Right renal cortex interstitium (tissue), 3 donors: ENCODE measurements at regions not wholly inside any gene's neighbourhood (a gene's known extent, or its start where the extent isn't known, plus 50 kb on each side); places are given as distances from the start of the nearest gene placed in this dataset.
"Not testable (repeated sequence)": the region's sequence is repeated elsewhere in the genome, so short reads cannot be mapped to it uniquely, and the experiment has no call there.

Experiments used
- DNase-seq, 3 donors: peaks; one replicate each; pipeline ENCODE4 v3.0.0-alpha.2; 2013; ENCODE audit warnings: low read depth in 3 of 3, low spot score in 2 of 3

DNA sequence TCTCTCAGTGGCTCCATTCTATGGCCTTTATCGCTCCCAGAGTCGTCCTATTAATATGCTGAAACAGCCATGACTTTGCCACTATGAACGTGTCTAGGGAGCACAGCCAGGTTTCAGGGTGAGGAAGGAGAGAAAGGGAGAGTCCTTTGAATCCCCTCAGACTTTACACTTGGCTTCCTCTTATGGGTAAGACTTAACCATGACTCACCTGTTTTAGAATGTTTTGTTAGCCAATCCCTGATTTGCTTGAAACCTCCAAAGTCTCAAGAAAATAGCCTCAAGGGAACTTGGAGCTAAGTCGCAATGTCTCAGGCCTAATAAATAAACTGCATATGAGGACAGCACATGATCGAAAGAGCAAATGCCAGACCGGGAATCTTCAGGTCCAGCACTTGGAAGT lies 131.2 kb upstream of the RCN1 start:
- DNase-seq = no peak

DNA sequence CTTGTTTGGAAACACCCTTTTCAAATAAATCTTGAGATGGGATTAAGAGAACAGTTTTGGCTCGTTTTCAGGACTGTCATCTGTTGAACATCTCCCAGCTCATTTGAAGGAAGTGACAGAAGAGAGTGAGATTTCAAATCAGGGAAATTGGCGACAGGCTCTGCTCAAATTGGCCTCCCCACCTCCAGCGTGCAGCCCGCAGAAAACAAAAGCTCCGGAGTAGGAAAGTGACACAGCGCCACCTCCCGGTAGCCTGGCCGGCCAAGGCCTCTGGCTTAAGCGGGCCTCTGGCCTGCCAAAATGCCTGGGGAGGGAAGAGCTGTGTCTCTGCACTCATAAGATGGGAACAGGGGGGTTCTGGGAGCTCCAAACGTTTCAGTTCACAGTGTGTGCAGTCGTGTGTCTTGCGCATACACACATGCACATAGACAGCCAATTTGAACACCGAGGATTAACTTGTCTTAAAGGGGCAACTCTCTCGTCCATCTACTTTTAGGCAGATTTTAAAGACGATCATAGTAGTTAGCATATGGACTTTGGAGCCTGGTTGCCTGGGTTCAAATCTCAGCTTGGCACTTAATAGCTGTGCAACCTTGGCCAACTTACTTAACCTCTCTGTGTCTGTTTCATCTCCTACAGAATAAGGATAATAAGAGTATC lies 132.7 kb upstream of the RCN1 start:
- peak in 2 of 3 donors; percentile 10 to 15 for DNase-seq

DNA sequence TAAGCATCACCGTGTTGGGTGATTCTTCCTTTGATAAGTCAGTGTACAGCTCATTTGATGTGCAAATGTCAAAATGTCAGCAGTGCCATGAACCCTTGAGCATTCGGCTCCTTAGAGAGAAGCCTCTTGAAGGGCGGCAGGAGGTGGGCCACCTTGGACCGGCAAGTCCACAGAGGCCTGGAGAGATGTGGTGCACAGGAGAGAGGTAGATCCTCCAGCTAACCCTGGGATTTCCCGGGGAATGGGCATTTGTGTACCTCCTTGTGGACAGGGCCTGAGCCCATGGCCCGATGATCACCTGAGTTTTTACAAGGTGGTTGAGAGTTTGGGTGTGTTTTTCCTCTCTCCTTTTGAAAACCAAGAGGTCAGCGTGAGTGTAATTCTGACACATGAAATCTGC lies 133.2 kb upstream of the RCN1 start:
- DNase-seq = no peak

DNA sequence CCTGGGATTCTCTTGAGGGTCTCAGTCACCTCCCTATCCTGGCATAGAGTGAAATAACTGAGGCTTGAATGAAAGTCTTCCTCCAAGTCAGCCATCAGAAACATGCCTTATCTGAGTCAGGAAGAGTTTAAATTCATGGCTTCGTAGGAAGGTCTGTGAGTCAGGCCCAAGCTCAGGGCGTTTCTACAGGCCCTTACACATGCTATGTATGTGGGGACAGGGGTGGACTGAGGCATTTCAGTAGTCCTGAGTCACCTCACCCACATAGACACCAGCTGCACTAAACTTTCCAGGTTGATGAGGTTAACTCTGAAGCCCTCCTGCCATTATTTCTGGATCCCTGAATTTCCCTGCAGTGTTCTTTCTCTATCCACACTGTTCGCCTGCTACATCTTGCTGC lies 134.6 kb upstream of the RCN1 start:
- no peak for DNase-seq

DNA sequence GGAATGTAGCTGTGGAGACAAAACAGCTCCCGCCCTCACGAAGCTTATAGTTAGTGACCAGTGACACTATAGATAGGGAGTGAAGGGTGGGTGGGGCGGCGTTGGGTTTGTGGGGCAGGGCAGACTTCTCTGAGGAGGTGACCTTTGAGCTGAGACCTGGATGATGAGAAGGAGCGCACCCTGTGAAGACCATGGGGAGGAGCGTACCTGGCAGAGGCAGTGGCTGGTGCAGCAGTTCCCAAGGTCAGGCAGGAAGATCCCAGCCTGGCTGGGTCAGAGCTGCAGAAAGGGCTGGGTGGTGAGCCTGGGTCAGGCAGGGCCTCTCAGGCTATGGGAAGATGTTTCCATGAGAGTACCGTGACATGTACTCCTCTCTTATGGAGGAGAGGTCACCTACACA lies 135.0 kb upstream of the RCN1 start:
- DNase-seq = no peak

DNA sequence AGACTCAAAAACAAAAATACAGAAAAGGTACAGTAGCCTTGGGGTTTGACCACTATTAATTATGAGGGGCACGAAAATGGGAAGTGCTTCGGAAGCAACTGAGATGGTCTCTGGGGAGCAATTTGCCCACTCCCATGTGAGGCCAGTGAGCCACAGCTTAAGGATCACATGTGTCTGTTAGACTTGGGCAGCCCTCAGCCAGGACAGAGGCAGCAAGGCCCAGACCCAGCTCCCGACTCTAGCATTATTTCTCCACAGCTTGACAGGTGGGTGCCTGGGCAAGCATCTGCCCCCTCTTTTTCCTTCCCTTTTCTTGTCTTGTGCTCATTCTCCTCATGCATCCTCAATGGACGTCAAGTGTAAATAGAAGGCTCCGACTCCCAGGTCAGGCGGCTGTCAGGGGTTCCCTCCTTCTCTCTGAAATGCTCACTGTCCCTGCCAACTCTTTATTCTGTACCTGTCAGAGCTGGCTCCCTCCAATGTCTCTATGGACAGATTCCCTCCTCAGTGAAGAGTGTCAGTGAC lies 137.0 kb upstream of the RCN1 start:
- DNase-seq = no peak

DNA sequence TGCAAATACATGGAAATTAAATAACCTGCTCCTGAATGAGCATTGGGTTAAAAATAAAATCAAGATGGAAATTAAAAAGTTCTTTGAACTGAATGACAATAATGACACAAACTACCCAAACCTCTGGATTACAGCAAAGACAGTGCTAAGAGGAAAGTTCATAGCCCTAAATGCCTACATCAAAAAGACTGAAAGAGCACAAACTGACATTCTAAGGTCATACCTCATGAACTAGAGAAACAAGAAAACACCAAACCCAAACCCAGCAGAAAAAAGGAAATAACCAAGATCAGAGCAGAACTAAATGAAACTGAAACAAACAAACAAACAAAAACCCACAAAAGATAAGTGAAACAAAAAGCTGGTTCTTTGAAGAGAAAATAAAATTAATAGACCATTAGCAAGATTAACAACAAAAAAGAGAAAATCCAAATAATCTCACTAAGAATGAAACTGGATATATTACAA lies 138.6 kb upstream of the PAX6 start:
- DNase-seq = not testable (repeated sequence)

DNA sequence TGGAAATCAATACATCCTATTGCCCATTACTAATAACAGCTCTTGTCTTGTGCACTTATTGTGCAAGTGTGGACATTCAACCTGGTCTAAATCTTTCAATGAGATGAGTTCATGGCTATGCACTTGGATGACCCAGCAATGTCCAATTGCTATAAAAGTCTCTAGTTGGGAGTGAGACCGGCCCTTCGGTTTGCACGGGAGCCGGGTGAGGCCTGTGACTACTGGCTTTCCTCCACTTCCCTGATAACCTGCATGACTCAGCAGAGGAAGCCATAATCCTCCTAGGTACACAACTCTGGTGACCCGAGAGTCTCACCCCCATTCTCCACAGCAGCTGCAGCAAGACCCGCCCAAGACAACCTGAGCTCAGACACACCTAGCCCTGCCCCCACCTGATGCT lies 135.9 kb upstream of the PAX6 start:
- DNase-seq = no peak

DNA sequence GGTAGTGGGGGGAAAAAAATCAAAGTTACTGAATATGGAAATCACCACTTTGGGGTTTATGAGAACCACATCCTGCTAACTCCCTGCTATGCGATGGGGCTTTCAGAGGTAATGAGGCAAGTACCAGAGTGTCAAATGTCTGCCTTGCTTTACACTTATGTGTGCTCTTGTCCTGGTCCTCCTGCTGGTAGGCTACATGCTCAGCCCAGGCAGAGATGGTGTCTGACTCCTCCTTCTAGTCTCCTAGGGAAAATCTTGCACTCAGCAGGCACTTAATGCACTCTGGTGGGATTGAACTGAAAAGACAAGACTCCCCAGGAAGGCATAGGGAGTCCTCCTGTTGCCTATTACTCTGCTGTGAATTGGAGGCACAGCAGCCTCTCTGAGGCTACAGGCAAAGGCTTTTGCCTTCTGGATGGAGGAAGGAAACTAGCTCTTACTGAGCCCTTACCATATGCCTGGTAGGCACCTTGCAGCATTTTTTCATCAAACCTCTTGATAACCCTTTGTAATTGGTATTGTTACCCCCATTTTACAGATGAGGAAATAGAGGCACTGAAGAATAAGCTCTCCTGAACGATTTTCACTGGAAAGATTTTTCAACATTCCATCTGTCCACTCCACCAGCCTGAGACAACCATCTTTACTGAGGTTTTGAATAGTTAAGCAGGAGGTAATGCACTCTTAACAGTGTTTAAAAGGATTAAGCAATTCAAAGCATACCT lies 132.1 kb upstream of the PAX6 start:
- DNase-seq = no peak

DNA sequence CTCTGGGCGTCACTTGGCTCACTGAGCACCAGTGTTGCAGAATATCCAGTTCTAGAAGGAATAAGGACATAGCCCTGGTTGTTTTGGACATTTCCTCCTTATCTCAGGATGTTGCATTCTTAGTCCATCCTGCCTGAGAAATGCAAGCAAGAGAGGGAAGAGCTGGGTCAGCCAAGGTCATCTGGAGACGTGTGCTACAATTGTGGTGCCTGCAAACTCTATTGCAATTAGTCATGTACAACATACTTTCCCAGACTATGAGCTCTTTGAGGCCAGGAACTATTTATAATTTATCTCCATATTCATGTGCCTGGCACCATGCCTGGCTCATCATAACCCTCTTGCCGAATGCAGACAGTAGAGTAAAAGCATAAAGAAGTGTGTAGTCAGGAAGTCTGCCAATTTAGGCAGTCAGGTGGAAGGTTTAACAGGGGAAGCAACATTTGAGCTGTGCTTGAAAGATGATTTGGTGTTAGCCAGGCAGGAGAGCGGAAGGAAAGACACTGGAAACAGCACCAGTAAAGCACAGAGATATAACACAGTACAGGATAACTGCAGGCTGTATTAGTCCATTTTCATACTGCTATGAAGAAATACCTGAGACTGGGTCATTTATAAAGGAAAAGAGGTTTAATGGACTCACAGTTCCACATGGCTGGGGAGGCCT lies 129.4 kb upstream of the PAX6 start:
- no peak for DNase-seq

DNA sequence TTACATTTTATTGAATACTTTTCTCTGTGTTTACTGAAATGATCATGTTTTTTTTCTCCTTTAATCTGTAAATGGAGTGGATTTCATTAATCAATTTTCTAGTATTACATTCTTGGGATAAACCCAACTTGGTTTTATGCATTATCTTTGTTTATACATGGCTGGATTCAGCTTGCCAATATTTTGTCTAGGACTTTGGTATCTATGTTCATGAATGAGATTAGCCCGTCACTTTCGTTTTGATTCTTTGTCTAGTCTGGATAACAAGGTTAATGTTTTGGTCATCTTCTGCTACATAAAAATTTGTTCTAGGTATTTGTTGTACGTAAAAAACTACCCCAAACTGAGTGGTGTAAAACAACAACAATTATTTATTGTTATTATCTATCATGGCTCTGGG lies 127.9 kb upstream of the PAX6 start:
- DNase-seq = no peak

DNA sequence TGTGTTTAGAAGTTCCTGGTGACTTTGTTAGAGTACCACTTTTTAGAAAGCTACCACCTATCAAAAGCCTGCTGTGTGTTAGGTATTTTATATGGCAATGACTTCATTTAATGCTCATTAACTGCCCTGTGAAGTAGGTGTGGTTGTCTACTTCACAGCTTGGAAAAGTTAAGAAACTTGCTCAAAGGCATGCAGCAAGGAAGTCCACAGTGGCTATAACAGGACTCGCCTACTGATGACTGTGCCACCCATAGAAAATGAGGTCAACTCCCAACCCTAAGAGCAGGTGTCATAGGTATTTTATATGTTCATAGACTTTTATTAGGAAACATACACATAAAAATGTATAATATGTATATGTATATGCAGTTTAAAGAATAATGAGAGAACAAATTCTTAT lies 125.2 kb upstream of the PAX6 start:
- no peak for DNase-seq

DNA sequence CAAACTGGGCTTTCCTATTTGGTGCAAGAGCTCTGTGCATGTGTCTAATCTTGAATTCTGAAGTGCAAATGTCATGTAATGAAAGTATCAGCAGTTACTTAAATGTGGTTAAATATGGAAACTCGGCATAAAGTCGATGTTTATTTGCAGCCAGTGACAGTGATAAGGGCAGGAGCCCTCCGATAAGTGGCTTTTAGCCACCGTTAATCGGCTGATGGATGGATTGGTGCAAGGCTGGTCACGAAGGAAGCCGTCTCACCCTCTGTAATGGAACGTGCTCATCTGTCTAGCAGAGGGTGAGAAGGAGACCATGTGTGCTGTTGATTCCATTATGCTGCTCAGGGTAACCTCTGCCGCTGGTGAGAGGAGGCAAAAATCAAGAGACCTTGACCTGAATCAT lies 121.8 kb upstream of the PAX6 start:
- DNase-seq = no peak

DNA sequence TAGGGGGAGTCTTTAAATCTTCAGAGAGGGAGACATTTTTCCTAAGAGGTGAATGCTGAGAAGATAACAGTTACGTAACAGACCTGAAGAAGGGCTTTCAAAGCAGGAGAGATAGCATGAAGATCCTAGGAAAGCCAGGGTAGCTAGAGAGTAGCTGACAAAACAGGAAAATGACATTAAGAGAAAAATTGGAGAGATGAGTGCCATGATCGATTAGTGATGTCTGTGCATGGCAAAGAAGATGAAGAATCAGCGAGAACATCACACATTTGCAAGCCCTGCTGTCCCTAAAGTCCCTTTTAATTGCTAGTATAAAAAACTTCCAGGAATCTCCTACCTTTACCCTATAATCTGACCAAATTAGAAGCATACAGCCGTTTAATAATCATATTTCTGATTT lies 116.9 kb upstream of the PAX6 start:
- no peak for DNase-seq

DNA sequence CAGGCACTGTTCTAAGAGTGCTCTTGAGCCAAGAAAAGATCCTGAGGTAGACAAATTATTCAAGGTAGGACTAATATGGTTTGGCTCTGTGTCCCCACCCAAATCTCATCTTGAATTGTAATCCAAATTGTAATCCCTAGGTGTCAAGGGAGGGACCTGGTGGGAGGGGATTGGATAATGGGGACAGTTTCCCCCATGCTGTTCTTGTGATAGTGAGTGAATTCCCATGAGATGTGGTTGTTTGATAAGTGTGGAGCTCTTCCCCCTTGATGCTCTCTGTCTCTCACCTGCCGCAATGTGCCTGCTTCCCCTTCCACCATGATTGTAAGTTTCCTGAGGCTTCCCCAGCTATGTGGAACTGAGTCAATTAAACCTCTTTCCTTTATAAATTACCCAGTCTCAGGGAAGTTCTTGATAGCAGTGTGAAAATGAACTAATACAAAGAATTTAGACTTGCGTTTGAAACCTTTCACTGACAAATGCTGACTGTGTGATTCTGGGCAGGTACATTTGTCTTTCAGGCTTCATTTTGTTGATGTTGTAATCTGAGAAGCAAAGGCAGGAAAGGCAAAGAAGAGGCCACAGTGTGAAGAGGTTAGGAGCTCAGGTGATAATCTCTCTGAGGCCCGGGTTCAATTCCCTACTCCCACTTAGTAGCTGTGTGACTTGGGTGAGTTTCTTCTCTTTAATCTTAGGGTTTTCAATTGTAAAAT lies 115.8 kb upstream of the PAX6 start:
- DNase-seq = no peak

DNA sequence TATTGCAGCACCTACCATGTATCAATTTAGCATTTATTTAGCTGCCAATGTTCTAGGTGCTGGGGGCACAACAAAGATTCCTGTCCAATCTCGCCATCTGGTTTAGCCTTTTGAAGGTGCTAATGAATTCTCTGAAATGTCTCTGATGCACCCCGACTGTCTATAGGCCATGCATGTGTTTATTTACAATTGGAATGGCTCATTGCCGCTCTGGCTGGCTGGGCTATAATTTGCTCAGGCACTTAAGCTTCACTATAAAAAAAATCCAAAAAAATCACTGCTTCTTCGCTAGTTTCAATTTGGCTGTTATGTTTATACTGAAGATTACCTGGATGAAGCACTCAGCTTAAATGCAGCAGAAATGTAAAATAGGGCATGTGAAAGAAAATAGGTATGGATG lies 115.0 kb upstream of the PAX6 start:
- no peak for DNase-seq

DNA sequence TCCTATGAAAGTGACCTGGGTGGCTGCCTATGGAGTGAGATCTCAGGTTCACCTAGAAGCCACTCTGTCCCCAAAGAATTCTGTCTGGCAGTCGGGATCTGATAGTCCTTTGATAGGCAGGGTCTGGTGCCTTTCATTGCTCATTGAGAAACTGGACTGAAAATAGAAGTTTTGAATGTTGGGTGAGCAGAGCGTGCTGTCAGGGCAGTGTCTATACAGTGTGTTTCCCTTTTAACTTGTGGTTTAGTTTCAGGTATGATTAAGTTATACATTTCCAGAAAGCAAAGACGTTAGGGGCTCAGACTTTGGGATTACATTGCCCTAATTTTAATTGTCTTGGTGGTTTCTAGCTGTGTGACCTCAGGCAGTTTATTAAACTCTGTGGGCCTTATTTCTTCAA lies 111.3 kb upstream of the PAX6 start:
- no peak for DNase-seq

DNA sequence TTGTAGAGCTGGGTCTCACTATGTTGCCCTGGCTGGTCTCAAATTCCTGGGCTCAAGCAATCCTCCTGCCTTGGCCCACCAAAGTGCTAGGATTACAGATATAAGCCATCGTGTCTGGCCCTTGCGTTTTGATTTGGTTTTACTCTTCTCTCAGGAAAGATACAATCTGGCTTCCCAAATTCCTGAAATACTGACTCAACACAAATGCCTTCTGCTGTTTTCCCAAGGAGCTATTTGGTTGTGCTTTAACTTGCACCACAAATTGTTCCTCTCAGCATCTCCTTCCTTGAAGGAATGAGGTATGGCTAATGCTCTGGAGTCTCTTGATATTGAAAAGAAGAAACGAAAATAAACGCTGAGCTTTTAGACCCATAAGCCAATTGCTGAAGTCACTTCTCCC lies 110.0 kb upstream of the PAX6 start:
- DNase-seq = no peak

DNA sequence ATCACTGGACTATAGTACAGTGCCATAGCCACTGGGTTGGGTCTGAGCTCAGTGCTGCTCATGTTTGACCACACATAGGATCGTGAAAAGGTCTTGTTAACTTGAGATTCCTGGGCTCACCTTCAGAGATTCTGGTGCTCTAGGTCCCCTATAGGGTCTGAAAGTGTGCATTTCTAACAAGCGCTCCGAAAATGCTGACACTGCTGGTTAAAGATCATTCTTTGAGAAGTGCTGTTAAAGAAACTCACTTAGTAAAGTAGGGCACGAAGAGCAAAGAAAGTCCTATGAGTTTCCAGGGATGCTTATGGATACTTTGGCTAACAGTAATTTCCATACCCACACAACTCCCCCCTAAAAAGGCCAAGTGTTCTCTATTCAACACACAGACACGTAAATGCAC lies 108.1 kb upstream of the PAX6 start:
- DNase-seq = no peak

DNA sequence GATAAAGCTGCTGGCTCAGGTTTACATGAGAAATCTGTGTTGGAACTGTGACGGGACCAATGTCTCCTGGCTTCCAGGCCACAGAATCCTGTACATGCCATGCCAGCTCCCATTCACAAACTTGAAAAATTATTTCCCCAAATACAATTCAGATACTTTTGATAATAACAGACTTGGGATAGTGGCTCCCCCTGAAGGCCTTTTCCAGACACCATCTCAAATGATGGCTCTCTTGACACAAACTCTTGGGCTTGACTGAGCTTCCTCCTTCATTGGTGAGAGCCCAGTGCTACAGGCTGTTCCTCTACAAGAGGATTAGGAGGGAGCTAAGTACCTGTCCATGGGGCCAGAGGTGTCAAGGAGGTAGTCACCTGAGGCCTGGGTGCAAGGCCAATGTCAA lies 104.7 kb upstream of the PAX6 start:
- no peak for DNase-seq

DNA sequence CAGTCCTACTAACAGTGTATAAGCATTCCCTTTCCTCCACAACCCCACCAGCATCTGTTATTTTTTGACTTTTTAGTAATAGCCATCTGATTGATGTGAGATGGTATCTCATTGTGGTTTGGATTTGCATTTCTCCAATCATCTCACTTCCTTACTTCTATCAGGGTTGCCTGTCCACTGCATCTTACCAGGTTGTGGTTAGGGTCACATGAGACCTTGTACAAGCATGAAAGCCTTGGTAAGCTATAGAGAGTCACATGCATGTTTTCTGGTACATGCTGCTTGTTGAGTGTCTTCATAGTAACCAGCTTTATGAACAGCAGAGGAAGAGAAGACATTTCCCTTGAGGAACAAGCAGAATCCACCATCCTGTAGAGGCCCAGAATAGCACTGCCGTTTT lies 102.9 kb upstream of the PAX6 start:
- DNase-seq = no peak
